Neural progenitor cell (in vitro differentiated cells): ENCODE measurements at regions not wholly inside any gene's neighbourhood (a gene's known extent, or its start where the extent isn't known, plus 50 kb on each side); places are given as distances from the start of the nearest gene placed in this dataset.

Experiments used
- EZH2 ChIP-seq: fragments of 200-600 bp; sonication (generic); IDR thresholded peaks from 2 replicates; pipeline ENCODE4 v1.6.1; 2017; ENCODE audit warnings: antibody characterized with exemption, mild to moderate bottlenecking, moderate library complexity
- TF ChIP-seq, protein P1 (sequence below): fragments of 200-600 bp; sonication (generic); IDR thresholded peaks from 2 replicates; pipeline ENCODE4 v1.5.1; 2017; ENCODE audit warnings: antibody characterized with exemption, mild to moderate bottlenecking

- TF ChIP-seq, protein P1, sequence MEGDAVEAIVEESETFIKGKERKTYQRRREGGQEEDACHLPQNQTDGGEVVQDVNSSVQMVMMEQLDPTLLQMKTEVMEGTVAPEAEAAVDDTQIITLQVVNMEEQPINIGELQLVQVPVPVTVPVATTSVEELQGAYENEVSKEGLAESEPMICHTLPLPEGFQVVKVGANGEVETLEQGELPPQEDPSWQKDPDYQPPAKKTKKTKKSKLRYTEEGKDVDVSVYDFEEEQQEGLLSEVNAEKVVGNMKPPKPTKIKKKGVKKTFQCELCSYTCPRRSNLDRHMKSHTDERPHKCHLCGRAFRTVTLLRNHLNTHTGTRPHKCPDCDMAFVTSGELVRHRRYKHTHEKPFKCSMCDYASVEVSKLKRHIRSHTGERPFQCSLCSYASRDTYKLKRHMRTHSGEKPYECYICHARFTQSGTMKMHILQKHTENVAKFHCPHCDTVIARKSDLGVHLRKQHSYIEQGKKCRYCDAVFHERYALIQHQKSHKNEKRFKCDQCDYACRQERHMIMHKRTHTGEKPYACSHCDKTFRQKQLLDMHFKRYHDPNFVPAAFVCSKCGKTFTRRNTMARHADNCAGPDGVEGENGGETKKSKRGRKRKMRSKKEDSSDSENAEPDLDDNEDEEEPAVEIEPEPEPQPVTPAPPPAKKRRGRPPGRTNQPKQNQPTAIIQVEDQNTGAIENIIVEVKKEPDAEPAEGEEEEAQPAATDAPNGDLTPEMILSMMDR: no peak
- no peak for TF ChIP-seq EZH2
Measured at GRCh38 chr10:58107506-58107905, 160.2 kb downstream of the IPMK start.
